HG03064 (cell line): ENCODE measurements at regions not wholly inside any gene's neighbourhood (a gene's known extent, or its start where the extent isn't known, plus 50 kb on each side); places are given as distances from the start of the nearest gene placed in this dataset.
"Not testable (repeated sequence)": the region's sequence is repeated elsewhere in the genome, so short reads cannot be mapped to it uniquely, and the experiment has no call there.

Source experiments
- ATAC-seq: cut with Tn5 transposase; IDR thresholded peaks from one replicate; pipeline ENCODE4 v1.9.1; 2021; ENCODE audit warnings: low read depth; ENCODE audit not compliant: unreplicated experiment

DNA sequence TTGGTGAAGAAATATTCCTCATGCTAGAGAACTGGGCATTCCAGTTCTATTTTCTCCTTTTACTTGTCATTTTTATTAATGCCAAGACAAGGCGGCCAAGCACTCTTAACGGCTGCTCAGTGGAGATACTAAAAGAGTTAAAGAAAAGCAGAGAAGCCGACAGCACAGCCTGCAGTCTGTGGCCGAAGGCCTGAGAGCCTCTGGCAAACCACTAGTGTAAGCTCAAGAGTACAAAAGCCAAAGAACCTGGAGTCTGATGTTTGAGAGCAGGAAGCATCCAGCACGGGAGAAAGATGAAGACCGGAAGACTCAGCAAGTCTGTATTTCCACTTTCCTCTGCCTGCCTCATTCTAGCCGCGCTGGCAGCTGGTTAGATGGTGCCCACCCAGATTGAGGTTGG is 167.1 kb upstream of the FUT9 start:
- ATAC-seq = no peak

DNA sequence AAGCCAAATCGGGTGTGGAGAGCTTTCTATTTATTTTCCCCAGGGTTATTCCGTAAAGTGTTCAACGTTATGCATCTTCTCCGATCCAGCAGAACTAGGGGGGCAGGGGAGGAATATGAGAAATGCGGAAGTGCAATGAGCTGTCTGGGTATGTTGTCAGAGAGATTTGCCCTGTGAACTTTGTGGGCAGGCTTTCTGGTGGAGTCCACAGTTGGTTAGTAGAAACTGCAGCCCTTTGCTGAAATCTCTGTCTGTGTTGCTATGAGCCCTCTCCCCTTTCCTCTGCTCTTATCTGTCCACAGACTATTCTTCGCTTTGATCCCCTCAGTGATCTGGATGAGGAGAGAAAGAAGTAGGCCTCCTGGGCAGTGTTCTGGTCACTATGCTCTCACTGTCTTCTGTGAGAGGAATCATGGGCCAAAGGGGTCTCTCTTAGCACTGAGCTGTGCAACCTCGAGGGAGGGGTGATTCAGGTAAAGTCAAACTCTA is 158.9 kb upstream of the FUT9 start:
- ATAC-seq = no peak

DNA sequence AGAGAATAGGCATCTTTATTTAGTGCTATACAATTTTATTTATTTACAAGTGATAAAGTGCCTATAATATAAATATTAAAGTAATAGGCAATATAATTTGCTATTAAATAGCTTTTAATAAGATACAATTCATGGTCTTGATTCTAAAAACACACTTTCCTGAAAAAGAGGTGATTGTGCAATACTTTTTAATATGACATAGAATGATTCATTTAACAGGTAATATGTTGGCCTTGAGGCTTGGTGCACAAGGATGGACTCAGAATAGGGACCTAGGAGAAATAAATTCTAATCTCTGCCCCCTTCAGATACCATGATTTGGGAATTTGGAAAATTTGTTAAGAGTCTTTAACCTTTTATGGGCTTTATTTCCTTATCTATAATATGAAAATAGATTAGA is 149.9 kb upstream of the FUT9 start:
- ATAC-seq = no peak

DNA sequence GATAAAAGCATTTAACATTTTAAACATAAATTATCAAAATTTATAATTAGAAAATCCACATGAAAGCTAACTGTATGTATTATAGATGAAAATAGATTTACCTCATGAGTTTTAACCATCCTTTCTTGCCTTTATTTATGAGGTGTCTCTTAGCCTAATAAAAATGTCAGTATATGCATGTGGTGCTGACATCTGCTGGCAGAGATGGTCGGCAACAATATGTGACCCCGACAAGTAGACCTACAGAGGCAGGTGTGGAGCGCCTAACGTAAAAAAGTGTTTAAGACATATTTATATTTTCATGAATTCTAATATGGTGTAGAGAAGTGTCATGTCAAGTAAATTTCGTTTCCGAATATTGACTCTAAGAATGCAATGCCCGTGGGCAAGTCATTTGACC is 149.0 kb upstream of the FUT9 start:
- ATAC-seq = no peak

DNA sequence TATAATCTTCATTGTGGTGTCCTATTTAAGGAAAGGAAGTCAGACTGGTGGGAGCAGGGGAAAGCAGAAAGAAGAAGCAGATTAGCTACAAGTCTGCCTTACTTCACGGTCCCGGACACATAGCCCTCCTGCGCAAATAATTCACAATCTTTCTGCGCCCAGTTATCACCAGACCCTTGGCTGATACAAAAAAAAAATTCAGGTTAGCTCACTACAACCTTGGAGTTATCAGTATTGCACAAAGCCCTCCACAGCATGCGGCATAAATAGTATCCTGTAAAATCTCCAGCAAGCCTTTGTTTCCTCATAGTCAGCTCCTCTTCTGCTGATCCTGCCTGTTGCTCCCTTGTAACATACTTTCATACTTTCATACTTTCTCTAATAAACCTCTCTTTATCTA is 148.6 kb upstream of the FUT9 start:
- ATAC-seq = no peak

DNA sequence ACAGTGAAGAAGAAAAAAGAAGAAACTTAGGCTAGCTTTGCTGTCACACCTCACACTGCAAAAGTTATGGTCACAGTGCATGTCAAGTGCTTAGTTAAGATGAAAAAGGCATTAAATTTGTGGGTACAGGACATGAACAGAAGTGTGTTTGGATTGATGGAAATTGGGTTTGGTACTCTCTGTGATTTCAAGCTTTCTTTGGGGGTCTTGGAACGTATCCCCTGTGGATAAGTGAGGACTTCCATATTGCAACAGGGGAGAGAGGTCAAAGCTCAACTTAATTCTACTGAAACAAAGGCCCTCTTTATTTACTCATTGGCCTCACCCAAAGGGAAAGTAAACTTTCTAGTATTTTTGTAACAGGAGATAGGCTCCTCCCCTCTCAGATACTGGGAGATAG is 138.3 kb upstream of the FUT9 start:
- ATAC-seq = no peak

DNA sequence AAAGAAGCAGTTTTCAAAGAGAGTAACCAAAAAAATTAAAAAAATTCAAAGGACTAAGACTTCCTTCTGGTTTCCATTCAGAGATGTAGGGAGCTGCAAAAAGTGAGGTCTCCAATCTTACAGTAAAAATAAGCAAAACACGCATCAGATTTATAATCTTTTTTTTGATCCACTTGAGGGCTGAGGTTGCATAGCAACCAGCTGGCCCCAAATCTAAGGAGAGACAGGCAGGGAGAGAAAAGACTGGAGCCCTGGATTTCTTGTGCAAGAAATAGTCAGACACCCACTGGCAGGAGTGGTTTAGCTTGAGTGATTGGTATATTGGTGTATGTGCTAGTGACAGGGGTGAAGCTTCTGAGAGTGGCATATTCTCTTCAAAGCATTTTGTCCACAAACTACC is 135.9 kb upstream of the FUT9 start:
- ATAC-seq = no peak

DNA sequence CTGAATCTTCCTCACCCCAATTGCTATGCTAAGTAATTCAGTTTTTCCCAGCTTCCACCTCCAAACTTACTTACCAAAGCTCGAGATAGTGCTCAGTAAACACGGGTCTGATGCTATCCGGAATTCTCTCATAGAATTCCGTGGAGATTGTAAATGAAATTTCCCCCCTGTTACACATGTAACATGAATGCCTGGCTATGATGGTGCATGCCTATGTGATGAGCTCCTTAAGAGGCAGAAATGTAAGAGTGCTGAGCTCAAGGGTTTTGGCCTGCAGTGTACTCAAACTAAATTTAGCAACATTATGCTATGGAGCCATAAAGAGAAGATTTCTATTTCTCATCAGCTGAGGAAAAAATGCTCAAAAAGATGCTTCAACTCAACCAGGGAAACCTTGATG is 133.4 kb upstream of the FUT9 start:
- no peak for ATAC-seq

DNA sequence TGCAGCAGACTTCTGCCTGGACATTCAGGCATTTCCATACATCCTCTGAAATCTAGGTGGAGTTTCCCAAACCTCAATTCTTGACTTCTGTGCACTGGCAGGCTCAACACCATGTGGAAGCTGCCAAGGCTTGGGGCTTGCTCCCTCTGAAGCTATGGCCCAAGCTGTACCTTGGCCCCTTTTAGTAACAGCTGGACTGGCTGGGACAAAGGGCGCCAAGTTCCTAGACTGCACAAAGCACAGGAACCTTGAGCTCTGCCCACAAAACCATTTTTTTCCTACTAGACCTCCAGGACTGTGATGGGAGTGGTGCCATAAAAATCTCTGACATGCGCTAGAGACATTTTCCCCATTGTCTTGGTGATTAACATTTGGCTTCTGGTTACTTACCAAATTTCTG is 127.1 kb upstream of the FUT9 start:
- ATAC-seq = not testable (repeated sequence)

DNA sequence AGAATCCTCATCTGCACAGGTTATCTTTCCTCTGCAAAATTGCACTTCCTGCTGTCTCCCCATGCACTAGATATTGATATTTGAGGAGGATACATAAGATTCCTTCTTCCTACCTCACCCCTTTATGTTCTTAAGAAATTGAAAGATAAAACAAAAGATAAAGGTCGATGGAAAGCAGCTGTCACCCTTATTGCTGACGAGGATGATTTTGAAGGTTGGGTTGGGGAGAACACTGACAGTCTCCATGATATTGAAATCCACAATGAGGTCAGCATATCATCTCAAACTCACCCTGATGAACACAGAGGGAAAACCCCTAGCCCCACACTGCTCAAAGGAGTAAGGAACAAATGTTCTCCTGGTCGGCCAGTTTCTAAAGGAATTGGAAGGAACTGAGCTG is 110.6 kb upstream of the FUT9 start:
- no peak for ATAC-seq

DNA sequence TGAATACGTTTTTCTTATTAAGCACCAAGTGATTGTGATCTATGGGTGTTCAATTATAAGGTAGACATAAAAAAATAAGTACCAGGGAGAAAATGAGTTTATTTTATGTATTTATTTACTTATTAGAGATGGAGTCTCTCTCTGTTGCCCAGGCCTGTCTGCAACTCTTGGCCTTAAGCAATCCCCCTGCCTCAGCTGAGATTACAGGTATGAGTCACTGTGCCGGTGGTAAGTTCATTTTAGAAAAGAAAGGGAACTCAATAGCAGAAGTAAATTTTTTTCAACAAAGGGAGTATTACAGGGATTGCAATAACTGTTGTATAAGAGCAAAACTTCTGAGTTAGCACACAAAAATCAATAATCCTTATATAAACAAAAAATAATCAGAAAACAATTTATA is 98.7 kb upstream of the FUT9 start:
- no peak for ATAC-seq

DNA sequence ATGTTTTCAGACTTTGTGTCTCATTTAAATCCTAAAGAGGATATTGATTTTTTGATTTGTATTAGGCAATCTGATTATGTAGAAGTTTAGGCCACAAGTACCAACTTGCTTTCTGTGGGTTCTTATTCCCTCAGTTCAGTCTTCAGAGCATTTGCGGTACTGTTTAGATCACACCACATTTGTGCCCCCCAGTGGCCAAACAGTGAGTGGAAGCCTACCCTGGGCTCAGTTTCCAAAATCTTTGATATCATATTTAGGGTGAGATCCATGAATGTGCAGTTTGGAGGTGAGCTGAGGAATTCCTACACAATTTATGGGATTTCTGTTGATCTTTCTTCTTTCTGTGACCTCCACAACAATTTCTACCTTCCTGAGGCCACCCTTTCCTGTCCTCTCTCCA is 92.3 kb upstream of the FUT9 start:
- ATAC-seq = no peak

DNA sequence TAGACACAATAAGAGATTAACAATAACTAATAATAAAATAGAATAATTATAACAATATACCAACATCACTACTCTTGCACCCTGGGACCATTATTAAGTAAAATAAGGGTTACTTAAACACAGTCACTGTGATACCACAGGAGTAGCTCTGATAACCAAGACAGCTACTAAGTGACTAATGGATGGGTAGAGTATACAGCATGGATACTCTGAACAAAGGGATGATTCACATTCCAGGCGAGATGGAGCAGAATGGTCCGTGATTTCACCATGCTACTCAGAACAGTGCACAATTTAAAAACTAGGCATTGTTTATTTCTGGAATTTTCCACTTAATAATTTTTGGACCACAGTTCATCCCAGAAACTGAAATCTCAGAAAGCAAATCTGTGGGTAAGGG is 80.0 kb upstream of the FUT9 start:
- no peak for ATAC-seq

DNA sequence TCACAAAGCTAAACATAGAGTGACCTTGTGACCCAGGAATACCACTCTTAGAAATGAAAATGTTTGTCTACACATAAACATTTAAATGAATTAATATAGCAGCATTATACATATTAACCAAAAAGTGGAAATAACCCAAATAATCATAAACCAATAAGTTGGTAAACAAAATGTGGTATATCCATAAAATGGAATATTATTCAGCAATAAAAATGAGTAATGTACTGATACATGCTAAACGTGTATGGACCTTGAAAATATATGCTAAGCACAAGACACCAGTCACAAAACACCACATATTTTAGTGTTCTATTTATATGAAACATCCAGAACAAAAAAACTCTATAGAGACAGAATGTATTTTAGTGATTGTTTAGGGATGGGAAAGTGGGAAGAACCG is 68.9 kb upstream of the FUT9 start:
- ATAC-seq = no peak

DNA sequence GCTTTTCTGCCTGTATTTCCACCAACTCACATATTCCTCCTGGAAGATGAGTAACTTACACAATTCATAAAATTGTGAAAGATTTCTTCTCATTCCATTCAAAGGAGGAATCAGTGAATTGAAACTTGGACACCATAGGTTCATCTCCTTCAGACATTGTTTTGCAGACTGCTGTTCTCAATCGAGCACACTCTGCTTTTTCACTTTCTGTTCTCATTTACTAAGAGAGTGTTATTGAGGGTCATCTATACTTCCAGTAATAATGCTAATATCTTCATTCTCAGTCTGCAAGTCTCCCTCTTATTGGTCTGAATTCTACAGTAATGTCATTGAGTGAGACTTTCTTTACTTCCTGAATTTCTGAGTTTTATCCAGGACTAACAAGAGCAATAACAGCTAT is 67.5 kb upstream of the FUT9 start:
- no peak for ATAC-seq

DNA sequence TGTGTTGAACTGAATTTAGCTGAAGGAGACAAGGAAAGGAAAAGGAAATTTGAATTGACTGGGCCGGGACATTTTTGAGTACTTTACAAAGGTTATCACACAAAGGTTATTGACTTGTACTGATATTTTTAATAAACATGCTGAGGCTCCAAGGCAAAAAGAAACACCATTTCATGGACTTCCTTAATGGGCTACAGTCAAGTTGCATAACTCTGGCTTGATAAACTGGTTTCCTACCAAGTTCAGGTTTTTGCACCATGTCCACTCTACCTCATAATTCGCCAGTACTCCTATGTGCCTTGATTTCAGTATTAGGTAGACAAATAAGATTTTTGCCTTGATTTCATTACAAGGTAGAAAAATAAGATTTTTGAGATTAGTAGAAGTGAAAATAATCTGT is 65.8 kb upstream of the FUT9 start:
- no peak for ATAC-seq

DNA sequence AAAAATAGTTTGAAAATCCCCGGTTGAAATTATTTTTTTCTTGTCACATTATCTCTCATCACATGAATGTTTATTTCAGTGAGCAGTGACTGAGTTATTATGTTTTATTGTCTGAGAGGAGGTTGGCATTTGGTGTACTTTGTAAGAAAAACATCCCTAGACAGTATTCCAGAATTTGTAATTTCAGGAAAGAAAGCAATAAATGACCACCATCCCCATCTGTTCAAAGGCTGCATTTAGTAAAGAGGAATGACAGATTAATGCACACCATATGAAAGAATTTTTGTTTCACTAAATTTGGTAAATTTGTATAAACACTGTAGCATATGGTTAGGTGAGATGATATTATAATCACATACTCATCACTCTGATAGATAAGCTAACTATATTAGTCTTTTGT is 57.1 kb upstream of the FUT9 start:
- ATAC-seq = no peak

DNA sequence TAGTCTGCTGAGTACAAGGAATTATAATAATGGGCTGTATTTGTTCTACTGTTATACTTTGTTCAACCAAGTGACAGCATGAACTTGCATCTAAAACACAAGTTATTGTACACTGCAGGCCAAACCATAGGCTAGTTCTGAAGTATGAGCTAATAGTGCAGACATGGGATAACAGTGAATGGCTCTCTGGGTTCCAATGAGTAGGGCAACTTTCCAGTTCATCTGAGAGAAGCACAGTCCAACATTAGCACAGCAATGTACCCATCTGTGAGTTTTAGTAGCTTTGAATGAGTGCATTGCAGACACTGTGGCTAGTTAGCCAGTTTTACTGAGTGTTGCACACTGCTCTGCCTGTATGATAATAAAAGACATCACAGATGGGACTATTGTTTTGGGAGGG is 56.5 kb upstream of the FUT9 start:
- ATAC-seq = no peak
